Endodermal cell (in vitro differentiated cells): ENCODE measurements at regions not wholly inside any gene's neighbourhood (a gene's known extent, or its start where the extent isn't known, plus 50 kb on each side); places are given as distances from the start of the nearest gene placed in this dataset.

Experiments
- DNase-seq: peaks from one replicate; pipeline ENCODE4 v3.0.0-alpha.2; 2017
- H3K27ac ChIP-seq: 2 replicates; pipeline ENCODE4 v1.5.1; 2013; ENCODE audit warnings: mild to moderate bottlenecking, low read depth, low read length, moderate library complexity
- H3K27me3 ChIP-seq: 2 replicates; pipeline ENCODE4 v1.6.1; 2013; ENCODE audit warnings: mild to moderate bottlenecking, low read length, moderate library complexity; ENCODE audit not compliant: insufficient read depth, control insufficient read depth, poor library complexity, severe bottlenecking
- H3K36me3 ChIP-seq: 2 replicates; pipeline ENCODE4 v1.7.0; 2013; ENCODE audit warnings: mild to moderate bottlenecking, low read length, moderate library complexity; ENCODE audit not compliant: control insufficient read depth, insufficient read depth
- H3K4me1 ChIP-seq: one replicate; pipeline ENCODE4 v1.7.0; 2013; ENCODE audit warnings: low read length; ENCODE audit not compliant: control insufficient read depth, insufficient read depth
- H3K4me3 ChIP-seq: 2 replicates; pipeline ENCODE4 v1.5.1; 2013; ENCODE audit warnings: mild to moderate bottlenecking, low read length, moderate library complexity
- H3K9ac ChIP-seq: 2 replicates; pipeline ENCODE4 v1.6.1; 2013; ENCODE audit warnings: mild to moderate bottlenecking, low read length, moderate library complexity; ENCODE audit not compliant: poor library complexity, severe bottlenecking; ENCODE audit errors: extremely low read depth
- H3K9me3 ChIP-seq: 2 replicates; pipeline ENCODE4 v1.6.1; 2013; ENCODE audit warnings: mild to moderate bottlenecking, low read length, moderate library complexity; ENCODE audit not compliant: control insufficient read depth
- H3K27ac Mint-ChIP-seq: 2 replicates; pipeline ENCODE4 v1.8.0; 2020; ENCODE audit warnings: mixed read lengths
- H3K27me3 Mint-ChIP-seq: 2 replicates; pipeline ENCODE4 v1.8.0; 2021; ENCODE audit warnings: mild to moderate bottlenecking, mixed read lengths; ENCODE audit not compliant: insufficient read depth
- H3K36me3 Mint-ChIP-seq: 2 replicates; pipeline ENCODE4 v1.8.0; 2020; ENCODE audit warnings: low read depth, mixed read lengths
- H3K4me1 Mint-ChIP-seq: 2 replicates; pipeline ENCODE4 v1.8.0; 2020; ENCODE audit warnings: mixed read lengths
- H3K4me3 Mint-ChIP-seq: 2 replicates; pipeline ENCODE4 v1.8.0; 2020; ENCODE audit warnings: mild to moderate bottlenecking, moderate library complexity, mixed read lengths
- H3K9me3 Mint-ChIP-seq: 2 replicates; pipeline ENCODE4 v1.8.0; 2020; ENCODE audit warnings: mild to moderate bottlenecking, mixed read lengths
- WGBS, 2 experiments: methylation state at CpG; one replicate each; pipeline versions ENCODE4 v1.1.5 to v1.1.7; 2013; ENCODE audit warnings: missing lambda C conversion rate in 2 of 2, mixed read lengths in 1 of 2; ENCODE audit not compliant: insufficient coverage in 1 of 2, insufficient read length in 1 of 2; 5-methylcytosine and 5-hydroxymethylcytosine counted together
- TF ChIP-seq, protein P1 (sequence below): fragments of 200-600 bp; sonication (generic); conservative IDR thresholded peaks from 2 replicates; pipeline ENCODE4 v1.5.0; 2021; ENCODE audit warnings: antibody characterized with exemption, mild to moderate bottlenecking

DNA sequence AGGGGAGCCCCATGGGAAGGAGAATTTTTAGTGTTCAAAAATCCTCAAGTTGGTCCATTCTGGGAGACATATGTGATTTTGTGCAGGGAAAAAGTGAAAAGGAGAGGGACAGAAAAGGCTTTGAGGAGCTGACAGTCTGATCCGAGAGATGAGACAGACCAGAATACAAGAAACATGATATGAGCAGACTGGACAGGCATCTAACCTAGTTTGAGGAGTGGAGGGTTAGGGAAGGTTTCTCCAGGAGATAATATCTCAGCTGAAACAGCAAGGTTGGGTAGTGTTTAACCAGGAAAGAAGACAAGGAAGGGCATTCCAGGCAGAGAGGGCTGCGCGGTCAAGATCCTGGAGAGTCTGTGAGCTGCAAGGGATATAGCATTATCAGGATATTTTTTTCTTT lies 101.4 kb upstream of the NCAM1 start:
- peaks cover 7% of the 10 kb centered on the region for H3K9me3 ChIP-seq
- H3K4me3 Mint-ChIP-seq: no peak overlapping the region
- DNase-seq: no peak
- peaks cover 3% of the 10 kb centered on the region for H3K4me1 Mint-ChIP-seq
- H3K27ac Mint-ChIP-seq: no peak overlapping the region
- no peak overlapping the region for H3K27ac ChIP-seq
- H3K27me3 ChIP-seq: peaks cover 6% of the 10 kb centered on the region
- H3K36me3 Mint-ChIP-seq: no peaks in the 10 kb centered on the region
- H3K4me3 ChIP-seq: no peak overlapping the region
- H3K9me3 Mint-ChIP-seq: peaks cover 14% of the 10 kb centered on the region
- H3K4me1 ChIP-seq: no peaks in the 10 kb centered on the region
- peaks cover 34% of the 10 kb centered on the region for H3K27me3 Mint-ChIP-seq
- H3K36me3 ChIP-seq: no peaks in the 10 kb centered on the region
- TF ChIP-seq, protein P1, sequence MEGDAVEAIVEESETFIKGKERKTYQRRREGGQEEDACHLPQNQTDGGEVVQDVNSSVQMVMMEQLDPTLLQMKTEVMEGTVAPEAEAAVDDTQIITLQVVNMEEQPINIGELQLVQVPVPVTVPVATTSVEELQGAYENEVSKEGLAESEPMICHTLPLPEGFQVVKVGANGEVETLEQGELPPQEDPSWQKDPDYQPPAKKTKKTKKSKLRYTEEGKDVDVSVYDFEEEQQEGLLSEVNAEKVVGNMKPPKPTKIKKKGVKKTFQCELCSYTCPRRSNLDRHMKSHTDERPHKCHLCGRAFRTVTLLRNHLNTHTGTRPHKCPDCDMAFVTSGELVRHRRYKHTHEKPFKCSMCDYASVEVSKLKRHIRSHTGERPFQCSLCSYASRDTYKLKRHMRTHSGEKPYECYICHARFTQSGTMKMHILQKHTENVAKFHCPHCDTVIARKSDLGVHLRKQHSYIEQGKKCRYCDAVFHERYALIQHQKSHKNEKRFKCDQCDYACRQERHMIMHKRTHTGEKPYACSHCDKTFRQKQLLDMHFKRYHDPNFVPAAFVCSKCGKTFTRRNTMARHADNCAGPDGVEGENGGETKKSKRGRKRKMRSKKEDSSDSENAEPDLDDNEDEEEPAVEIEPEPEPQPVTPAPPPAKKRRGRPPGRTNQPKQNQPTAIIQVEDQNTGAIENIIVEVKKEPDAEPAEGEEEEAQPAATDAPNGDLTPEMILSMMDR: no peak
- no peak overlapping the region for H3K9ac ChIP-seq
- WGBS, 2 experiments: 95 to 100% methylated on average over 1 to 3 of the region's 3 CpGs

- H3K9me3 ChIP-seq: peaks cover 7% of the 10 kb centered on the region
- Mint-ChIP-seq H3K27ac (no peak overlapping the region), H3K36me3 (no peaks in the 10 kb centered on the region), H3K4me3 (no peak overlapping the region), H3K9me3 (peaks cover 14% of the 10 kb centered on the region), H3K4me1 (peaks cover 3% of the 10 kb centered on the region), H3K27me3 (peaks cover 37% of the 10 kb centered on the region)
- no peak overlapping the region for H3K9ac ChIP-seq
- DNase-seq: no peak
- no peaks in the 10 kb centered on the region for H3K36me3 ChIP-seq
- H3K27me3 ChIP-seq: peaks cover 6% of the 10 kb centered on the region
- TF ChIP-seq, protein P1: no peak
- no peak overlapping the region for H3K27ac ChIP-seq
- H3K4me3 ChIP-seq: no peak overlapping the region
- no peaks in the 10 kb centered on the region for H3K4me1 ChIP-seq
Observed at GRCh38 chr11:112861356-112861755, 99.9 kb upstream of the NCAM1 start.

GRCh38 chr11:112863305-112863704 lies 97.9 kb upstream of the NCAM1 start:
- H3K9me3 Mint-ChIP-seq: peaks cover 14% of the 10 kb centered on the region
- no peaks in the 10 kb centered on the region for H3K36me3 Mint-ChIP-seq
- DNase-seq: no peak
- no peak overlapping the region for H3K4me3 Mint-ChIP-seq
- no peaks in the 10 kb centered on the region for H3K36me3 ChIP-seq
- H3K4me1 Mint-ChIP-seq: no peaks in the 10 kb centered on the region
- peaks cover 31% of the 10 kb centered on the region for H3K27me3 Mint-ChIP-seq
- H3K27ac Mint-ChIP-seq: no peak overlapping the region
- H3K9me3 ChIP-seq: peaks cover 7% of the 10 kb centered on the region
- H3K4me3 ChIP-seq: no peak overlapping the region
- no peak overlapping the region for H3K27ac ChIP-seq
- peaks cover 6% of the 10 kb centered on the region for H3K27me3 ChIP-seq
- WGBS, 2 experiments: no CpG with 5 or more reads among the region's 1 CpG
- H3K4me1 ChIP-seq: no peaks in the 10 kb centered on the region
- TF ChIP-seq, protein P1: no peak
- H3K9ac ChIP-seq: no peak overlapping the region
